HG03097 (cell line): ENCODE measurements at regions not wholly inside any gene's neighbourhood (a gene's known extent, or its start where the extent isn't known, plus 50 kb on each side); places are given as distances from the start of the nearest gene placed in this dataset.
"Not testable (repeated sequence)": the region's sequence is repeated elsewhere in the genome, so short reads cannot be mapped to it uniquely, and the experiment has no call there.

ENCODE experiments used
- ATAC-seq: cut with Tn5 transposase; IDR thresholded peaks from one replicate; pipeline ENCODE4 v1.9.1; 2021; ENCODE audit not compliant: unreplicated experiment, low FRiP score

DNA sequence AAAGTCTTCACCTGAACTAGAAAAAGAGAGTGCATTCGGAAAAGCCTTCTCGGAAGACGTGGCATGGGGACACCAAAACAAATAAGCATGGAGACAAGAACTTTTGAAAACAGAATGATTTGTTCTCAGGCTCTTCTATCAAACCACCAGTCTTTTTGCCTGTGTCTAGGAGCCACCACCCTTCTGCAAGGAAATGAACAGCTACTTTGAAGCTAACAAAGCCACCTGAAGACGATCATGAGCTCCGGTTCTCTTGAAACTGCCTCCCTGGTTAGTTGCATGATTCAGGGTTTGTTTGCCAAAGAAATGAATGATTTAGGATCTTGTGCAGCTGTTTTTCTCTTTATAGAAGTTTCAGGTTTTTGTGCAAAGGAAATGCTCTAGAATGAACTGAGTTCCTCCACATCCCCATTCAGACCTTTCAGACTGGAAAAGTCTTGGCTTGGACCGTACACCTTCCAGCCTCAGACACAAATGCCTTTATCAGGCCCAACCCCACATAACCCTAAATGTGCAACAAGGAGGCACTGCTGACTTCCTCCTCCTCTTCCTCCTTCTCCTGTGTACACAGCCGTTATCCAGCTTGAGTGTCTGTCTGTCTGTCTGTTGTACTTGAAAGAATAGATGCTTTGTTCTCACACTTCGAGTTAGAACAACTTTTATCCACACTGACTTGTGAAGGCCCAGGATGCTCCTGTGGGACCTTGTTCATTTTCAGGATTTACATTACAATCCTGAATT is 334.8 kb upstream of the KLF3 start:
- no peak for ATAC-seq

DNA sequence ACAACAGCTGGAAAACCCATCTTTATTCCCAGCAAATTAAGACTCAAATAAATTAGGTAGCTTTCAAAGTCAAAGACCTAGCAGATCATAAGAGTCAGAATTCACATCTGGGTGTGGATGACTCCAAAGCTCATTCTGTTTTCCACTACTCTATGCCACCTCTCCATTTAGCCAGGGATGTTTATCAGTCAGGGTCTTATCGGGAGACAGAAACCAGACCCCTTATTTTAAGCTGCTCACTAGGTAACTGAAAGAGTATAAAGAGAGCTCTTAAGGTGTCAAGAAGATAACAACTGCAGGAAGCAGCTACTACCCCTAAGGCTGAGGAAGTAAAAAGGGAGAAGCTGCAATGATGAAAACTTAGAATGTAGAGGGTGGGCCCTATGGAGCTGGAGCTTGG is 333.7 kb upstream of the KLF3 start:
- no peak for ATAC-seq

DNA sequence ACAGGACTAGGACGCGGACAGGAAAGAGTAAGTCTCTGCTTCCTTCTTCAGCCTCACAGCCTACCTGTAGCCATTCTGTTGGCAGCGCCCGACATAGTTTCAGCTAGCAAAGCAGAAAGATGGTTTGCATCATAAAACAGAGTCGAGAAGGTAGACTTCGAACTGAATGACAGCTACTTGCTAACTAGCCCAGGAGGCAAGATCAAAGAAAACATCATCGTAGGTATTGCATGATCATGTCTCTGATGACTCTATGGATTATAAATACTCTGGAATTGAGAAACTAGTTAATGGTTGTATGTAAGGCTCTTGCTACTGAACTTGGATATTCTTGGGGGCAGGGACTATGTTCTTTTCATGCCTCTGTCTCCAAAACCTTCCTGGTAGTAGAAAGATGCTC is 333.1 kb upstream of the KLF3 start:
- ATAC-seq, result no peak

DNA sequence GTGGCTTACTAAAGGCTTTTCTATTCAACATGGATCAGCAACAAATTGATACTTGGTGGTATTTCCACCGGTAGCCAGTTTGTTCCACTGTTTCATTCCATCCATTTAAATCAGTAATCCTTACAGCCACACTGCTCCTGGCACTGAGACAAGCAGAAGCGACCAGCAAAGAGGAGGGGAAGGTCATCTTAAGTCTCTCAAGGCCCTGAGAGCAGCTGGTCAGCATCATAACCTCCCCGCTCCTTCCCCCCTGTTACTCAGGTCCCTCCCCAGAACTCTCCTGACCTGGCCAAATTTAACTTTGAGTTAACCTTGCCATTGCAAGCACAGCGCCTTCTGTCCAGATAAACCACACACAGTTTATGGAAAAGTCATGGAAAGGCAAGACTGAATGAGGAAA is 331.3 kb upstream of the KLF3 start:
- ATAC-seq, result no peak

DNA sequence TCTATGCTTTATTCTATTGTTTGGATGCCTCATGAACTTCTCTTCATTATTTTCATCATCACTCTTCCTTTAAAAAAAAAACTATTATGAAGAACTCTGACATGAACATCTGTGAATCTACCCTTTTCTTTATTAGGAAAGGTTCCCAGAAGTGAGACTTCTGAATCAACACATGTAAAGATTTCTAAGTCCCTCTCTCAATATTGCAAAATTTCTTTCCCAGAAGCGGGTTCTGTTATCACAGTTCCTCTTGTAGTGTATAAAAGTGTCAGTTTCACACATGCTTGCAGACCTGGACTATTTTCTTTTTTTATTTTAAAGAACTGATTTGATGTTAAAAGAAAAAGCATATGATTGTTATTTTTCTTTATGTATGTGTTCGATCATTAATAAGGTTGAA is 330.8 kb upstream of the KLF3 start:
- ATAC-seq, result no peak

DNA sequence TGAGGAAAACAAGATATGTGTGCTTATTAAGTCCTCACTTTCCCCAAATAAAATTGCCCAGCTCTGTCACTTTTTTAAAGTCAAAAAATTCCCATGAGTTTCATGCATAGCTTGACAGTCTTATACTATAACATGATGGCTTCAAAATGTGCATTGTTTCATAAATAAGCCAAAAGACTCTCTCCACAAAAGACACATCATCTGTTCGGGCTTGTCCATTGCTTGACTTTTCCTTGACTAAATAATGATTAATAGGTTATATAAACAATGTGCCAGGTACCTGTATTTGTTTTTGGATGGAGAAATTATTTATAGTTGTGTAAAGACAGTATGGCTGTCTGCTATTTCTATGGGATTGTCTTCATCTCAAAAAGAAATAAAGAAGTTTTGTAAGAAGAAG is 329.2 kb upstream of the KLF3 start:
- ATAC-seq, result no peak

DNA sequence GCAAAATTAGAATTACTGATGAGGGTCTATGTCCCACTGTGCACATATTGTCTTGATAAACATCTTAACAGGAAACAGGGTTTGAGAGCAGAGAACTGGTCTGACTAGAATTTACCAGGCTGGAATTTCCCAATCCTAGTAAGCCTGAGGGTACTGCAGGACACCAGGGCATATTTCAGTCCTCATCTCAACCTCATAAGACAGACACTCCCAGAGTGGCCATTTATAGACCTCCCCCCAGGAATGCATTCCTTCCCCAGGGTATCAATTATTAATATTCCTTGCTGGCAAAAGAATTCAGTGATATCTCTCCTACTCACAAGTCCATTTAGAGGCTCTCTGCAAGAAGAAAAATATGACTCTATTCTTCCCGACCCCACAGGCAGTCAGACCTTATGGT is 325.1 kb upstream of the KLF3 start:
- not testable (repeated sequence) for ATAC-seq

DNA sequence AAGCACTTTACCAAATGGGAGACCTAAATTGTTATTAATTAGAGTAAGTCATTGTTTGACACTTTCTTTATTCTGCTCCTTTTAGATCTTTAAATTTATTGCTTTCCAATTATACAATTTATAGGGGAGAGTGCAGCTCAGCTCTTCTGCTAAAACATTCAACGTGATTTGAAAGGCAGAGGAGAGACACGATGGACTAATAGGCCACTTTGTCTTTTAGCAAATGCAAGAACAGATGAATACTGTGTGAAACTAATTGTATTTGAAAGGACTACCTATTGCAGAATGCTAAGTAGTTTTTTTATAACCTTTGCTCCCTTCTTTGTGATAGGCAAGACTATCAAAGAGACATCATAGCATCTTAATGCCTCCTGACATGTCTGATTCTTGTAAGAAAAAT is 320.4 kb upstream of the KLF3 start:
- ATAC-seq, result no peak

DNA sequence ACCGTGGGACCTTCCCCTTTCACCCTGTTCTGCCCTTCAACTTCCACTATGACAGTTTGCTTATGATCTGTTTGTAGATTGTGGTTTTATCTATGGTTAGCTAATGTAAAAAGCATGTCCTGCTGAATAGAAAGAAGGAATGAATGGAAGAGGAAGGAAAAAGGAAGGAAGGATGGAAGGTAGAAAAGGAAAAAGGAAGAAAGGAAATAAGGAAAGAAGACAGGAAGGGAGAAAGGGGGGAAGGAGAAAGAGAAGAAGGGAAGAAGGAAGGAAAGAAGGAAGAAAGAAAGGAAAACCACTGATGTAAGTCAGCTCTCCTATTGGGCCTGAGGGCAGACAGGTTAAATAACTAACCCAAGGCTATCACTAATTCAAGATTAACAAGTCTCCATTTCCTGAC is 319.1 kb upstream of the KLF3 start:
- ATAC-seq, result no peak

DNA sequence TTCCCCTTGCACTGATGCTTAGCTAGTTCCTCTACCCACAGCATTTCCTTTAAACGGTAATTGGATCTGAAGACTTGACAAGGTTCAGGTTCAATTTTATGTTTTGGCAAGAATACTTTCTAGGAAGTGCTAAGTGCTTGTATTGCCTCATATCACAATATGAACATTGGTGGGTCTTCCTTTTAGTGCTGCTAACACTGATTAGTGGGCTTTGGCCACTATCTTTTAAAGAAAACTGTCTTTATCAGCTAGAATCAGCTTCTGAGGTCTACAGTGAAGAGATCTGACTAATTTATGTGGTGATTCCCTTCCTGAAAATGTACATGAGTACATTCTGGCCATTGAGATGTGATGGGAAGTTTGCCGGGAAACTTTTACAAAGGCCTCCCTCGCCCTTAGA is 316.7 kb upstream of the KLF3 start:
- ATAC-seq, result no peak

DNA sequence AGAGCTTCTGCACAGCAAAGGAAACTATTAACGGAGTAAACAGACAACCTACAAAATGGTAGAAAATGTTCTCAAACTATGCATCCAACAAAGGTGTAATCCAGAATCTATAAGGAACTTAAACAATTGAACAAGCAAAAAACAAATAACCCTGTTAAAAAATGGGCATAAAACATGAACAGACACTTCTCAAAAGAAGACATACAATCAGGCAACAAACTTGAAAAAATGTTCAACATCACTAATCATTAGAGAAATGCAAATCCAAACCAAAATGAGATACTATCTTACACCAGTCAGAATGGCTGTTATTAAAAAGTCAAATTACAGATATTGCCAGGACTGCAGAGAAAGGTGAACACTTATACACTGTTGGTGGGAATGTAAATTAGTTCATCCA is 309.6 kb upstream of the KLF3 start:
- ATAC-seq, result no peak

DNA sequence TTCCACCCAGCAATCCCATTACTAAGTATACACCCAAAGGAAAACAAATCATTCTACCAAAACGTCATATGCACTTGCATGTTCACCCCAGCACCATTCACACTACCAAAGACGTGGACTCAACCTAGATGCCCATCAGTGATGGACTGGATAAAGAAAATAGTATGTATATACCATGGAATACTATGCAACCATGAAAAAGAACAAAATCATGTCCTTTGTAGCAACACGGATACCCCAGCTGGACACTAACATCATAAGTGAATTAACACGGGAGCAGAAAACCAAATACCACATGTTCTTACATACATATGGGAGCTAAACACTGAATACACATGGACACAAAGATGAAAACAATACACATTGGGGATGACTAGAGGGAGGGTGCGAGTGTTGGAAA is 309.1 kb upstream of the KLF3 start:
- ATAC-seq, result no peak

DNA sequence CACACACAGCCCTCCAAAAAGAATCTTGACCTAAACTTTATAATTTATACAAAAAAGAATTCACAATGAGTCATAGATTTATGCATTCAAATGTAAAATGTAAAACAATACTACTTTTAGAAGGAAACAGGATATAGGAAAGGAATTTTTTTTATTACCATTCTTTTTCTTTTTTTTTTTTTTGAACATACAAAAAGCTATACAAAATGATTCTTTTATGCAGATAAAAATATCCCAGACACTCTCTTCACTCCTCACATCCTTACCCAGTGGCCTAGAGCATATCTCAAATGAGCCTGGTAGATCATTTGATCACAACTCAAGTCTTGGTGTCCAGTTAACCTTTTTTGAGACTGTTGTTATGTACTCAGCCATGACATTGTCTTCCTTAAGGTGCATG is 307.3 kb upstream of the KLF3 start:
- ATAC-seq, result no peak

DNA sequence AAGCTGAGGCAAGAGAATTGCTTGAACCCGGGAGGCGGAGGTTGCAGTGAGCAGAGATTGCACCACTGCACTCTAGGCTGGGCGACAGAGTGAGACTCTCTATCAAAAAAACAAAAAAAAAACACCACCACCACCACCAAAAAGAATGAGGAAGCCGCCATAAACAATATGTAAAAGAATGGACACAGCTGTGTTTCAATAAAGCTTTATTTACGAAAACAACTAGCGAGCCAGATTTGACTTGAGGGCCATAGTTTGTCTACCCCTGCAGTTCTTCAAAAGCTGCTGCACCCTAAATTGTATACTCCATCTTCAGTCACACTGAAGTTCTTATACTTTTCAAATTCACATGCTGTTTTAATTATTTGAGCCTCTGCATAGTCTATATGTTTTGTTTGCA is 306.5 kb upstream of the KLF3 start:
- no peak for ATAC-seq

DNA sequence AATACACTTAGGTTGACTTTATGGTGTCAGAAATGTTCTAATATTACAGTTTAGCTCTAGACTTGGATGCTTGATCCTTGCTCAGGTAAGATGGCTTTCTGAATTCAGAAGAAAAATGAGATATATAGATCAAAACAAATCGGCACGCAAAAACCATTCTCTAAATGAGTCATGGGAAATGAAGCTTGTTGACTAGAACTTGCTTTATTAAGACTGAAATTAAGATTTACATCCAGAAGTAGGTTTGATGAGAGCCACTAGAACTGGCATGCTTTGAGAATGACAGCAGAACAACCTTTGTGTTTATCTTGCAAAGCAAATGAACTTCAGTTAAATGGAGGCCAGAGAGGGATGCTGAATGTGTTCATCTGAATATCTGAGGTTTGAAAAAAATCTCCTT is 304.9 kb upstream of the KLF3 start:
- no peak for ATAC-seq

DNA sequence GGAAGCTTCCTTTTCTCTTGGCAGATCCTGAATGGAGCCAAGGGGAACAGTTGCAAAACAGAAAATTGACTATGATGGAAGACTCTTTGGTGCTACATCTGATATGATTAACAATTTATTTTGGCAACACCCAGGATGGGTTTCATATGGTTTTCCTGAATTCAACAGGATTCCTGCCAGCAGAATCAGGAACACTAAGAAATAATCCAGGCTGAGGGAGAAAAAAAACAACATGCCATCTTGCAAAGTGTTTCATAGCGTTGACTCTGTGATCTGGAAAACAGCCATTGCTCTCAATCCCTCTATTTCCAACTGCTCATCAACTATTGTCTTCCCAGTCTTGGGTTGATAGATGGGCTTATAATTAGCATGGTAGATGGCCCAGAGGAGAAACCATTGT is 303.8 kb upstream of the KLF3 start:
- ATAC-seq, result no peak

DNA sequence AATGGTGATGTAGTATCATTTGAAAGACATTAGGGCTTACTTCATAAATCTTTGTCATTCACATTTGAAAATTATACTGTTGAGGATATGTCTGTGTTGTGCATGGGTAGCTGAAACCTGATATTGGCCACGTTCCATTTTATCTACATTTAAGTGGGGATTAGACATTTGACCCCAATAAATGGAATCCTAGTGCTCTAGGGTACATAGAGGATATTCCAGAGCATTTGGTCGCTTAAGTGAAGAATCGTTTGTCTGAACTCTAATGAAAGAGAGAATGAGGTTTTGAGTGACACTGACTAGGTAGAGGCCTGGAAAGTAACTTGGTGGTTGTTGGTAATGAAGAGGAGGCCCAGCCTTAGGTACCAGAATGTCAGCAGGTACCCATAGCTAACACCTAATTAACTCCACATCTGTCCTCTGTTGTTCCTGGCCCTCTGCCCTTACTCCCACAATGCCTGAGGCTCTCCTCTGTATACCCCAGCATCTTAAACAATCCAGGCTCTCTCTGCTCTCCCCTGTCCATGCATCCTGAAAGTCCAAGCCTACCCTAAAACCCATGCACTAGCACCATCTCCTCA is 299.5 kb upstream of the KLF3 start:
- no peak for ATAC-seq

DNA sequence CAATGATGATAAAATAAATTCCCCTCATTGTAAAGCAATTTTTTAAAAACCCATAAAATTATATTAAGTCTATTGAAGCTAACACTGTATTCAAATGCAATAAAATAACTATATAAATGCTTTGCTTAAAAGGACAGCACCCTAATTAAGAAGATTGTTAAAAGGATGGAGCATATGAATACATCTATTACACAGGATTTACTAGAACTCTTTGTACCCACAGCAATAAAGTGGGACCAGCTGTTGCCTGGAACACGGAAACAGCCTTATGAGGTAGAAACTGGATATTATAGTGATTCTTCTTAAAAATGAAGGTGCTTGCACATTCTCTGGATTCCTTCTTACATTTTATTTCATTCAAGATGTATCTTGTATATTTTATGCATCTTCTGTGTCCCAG is 298.7 kb upstream of the KLF3 start:
- no peak for ATAC-seq

DNA sequence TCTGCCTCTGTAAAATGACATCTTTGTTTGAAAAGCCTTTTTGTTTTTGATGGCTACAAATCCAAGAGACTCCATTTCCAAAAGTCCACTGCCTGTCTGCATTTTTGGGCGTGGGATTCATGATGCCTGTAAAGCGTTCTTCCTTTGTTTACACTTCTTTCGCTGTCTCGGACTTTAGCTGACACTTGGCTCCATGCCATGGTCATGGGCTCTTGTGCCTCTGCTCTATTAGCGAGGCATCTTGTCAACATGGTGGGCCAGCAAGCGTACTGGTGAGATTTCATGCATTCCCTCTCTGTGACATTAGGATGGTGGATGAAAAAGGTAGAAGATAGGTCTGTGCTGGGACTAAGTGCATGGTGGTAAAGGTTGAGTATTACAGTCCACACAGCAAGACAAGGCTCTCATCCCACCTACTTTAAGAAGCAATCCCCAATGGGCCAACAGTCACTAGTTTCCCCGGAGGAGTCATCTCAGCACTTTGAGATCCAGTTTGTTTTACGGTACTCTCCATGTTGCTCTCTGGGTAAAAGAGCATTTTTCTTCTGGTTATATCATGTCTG is 298.2 kb upstream of the KLF3 start:
- no peak for ATAC-seq

DNA sequence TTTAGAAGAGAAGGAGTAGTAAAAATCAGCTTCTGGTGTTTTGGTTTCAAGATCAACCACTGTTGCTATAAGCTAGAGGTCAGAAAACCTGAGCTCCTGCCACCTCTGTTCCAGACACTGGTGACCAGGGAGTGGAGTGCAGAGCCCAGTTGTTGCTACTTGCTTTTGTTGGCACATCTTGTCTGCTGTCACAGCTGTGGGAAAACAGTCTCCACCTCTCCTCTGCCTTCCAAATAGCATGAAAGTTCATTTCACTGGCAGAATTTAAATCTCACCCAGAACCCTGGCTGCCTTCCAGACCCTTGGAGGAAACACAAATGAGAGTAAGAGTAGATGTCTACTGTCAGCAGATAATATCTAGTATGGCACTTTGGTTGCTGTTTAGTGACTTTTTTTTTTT is 297.5 kb upstream of the KLF3 start:
- ATAC-seq, result no peak

DNA sequence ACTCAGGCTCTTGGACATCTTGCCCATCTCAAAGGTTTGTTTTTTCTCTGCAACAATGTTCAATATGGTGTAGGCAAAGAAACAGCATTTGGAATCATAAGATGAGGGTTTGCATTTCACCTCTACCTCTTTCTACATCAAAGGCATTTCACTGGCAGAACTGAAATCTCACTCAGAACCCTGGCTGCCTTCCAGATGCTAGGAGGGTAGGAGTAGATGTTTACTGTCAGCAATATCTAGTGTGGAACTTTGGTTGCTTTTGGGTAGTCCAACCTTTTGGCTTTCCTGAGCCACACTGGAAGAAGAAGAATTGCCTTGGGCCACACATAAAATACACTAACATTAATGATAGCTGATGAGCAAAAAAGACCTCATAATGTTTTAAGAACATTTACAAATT is 297.0 kb upstream of the KLF3 start:
- ATAC-seq, result no peak

DNA sequence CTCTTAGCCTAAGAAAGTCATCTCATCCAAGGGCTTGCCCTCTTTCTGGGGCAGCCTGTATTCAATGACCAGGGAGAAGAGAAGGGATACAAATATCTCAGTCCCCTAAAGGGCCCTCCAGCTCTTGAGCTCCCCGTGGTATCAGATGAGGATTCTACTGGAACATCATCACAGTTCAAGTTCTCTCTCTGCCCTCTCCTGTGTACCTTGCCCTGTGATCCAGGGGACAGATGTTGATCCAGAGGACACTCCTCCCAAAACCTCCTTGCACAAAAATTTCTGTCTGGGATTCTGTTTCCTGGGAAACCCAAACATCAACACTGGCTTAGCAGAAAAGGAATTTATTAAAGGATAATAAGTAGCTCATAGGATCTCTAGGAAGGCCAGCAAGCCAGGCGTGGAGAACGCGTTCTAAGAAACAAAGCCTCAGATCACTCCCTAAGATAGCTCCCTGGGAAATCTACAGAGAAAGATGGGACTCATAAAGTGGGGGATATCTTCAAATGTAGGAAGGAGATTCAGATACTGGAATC is 296.3 kb upstream of the KLF3 start:
- no peak for ATAC-seq
